DOHH2 (cell line): ENCODE measurements at regions not wholly inside any gene's neighbourhood (a gene's known extent, or its start where the extent isn't known, plus 50 kb on each side); places are given as distances from the start of the nearest gene placed in this dataset.

Experiments
- CTCF ChIP-seq: fragments of 200-600 bp; sonication (generic); IDR thresholded peaks from one replicate; pipeline ENCODE4 v1.5.1; 2014; ENCODE audit warnings: antibody characterized with exemption, mild to moderate bottlenecking, low read depth, low read length; ENCODE audit not compliant: poor library complexity, severe bottlenecking
- EZH2phosphoT487 ChIP-seq: fragments of 200-600 bp; sonication (generic); IDR thresholded peaks from 2 replicates; pipeline ENCODE4 v1.6.1; 2017; ENCODE audit warnings: borderline replicate concordance, mild to moderate bottlenecking, antibody characterized with exemption, low read length, moderate library complexity, mixed read lengths

GRCh38 chr6:67127041-67127440 lies 1420.0 kb upstream of the EYS start:
- no peak for TF ChIP-seq CTCF
- TF ChIP-seq EZH2phosphoT487 = no peak
